MM.1S (cell line): ENCODE measurements at regions not wholly inside any gene's neighbourhood (a gene's known extent, or its start where the extent isn't known, plus 50 kb on each side); places are given as distances from the start of the nearest gene placed in this dataset.

Source experiments
- DNase-seq: peaks from one replicate; pipeline ENCODE4 v3.0.0-alpha.2; 2015
- H2AFZ ChIP-seq: fragments of 300-600 bp; sonication (generic); 2 replicates; pipeline ENCODE4 v1.6.0; 2016; ENCODE audit warnings: antibody characterized with exemption, low read length
- H3F3A ChIP-seq: fragments of 300-600 bp; sonication (generic); 2 replicates; pipeline ENCODE4 v1.6.1; 2016; ENCODE audit warnings: mild to moderate bottlenecking, antibody characterized with exemption, low read length, moderate library complexity, mixed read lengths; ENCODE audit not compliant: insufficient read depth
- H3K27ac ChIP-seq: fragments of 300-600 bp; sonication (generic); 2 replicates; pipeline ENCODE4 v1.5.1; 2016; ENCODE audit warnings: mild to moderate bottlenecking, low read length
- H3K27me3 ChIP-seq: fragments of 300-600 bp; sonication (generic); replicated peaks from 2 replicates; pipeline ENCODE4 v1.6.0; 2016; ENCODE audit warnings: low read length; ENCODE audit not compliant: insufficient read depth
- H3K36me3 ChIP-seq: fragments of 300-600 bp; sonication (generic); replicated peaks from 2 replicates; pipeline ENCODE4 v1.6.1; 2016; ENCODE audit warnings: mild to moderate bottlenecking, low read length, mixed read lengths; ENCODE audit not compliant: insufficient read depth
- H3K4me1 ChIP-seq: fragments of 300-600 bp; sonication (generic); 2 replicates; pipeline ENCODE4 v1.6.1; 2016; ENCODE audit warnings: low read length, mixed read lengths
- H3K4me2 ChIP-seq: fragments of 300-600 bp; sonication (generic); 2 replicates; pipeline ENCODE4 v1.6.0; 2016; ENCODE audit warnings: low read depth, low read length
- H3K4me3 ChIP-seq: fragments of 300-600 bp; sonication (generic); 2 replicates; pipeline ENCODE4 v1.5.1; 2016; ENCODE audit warnings: low read length, mixed read lengths
- H3K79me2 ChIP-seq: fragments of 300-600 bp; sonication (generic); 2 replicates; pipeline ENCODE4 v1.6.1; 2016; ENCODE audit warnings: mixed run types, low read length, mixed read lengths
- H3K9ac ChIP-seq: fragments of 300-600 bp; sonication (generic); 2 replicates; pipeline ENCODE4 v1.6.1; 2016; ENCODE audit warnings: low read length, mixed read lengths
- H3K9me2 ChIP-seq: fragments of 300-600 bp; sonication (generic); replicated peaks from 2 replicates; pipeline ENCODE4 v1.6.1; 2016; ENCODE audit warnings: mild to moderate bottlenecking, low read length, mixed read lengths; ENCODE audit not compliant: insufficient read depth
- H3K9me3 ChIP-seq: fragments of 300-600 bp; sonication (generic); replicated peaks from 2 replicates; pipeline ENCODE4 v1.6.1; 2016; ENCODE audit warnings: mild to moderate bottlenecking, low read length, mixed read lengths; ENCODE audit not compliant: insufficient read depth
- H4K20me1 ChIP-seq: fragments of 300-600 bp; sonication (generic); 2 replicates; pipeline ENCODE4 v1.6.1; 2016; ENCODE audit warnings: mild to moderate bottlenecking, low read length, moderate library complexity, mixed read lengths; ENCODE audit not compliant: insufficient read depth
- EZH2 ChIP-seq: fragments of 300-600 bp; sonication (generic); optimal IDR thresholded peaks from 2 replicates; pipeline ENCODE3; 2017; ENCODE audit warnings: low read depth, mild to moderate bottlenecking, antibody characterized with exemption, low read length, mixed read lengths
- EZH2phosphoT487 ChIP-seq: fragments of 300-600 bp; sonication (generic); IDR thresholded peaks from 2 replicates; pipeline ENCODE4 v1.6.1; 2018; ENCODE audit warnings: antibody characterized with exemption, low read length
- TF ChIP-seq, protein P1 (sequence below): fragments of 300-600 bp; sonication (generic); IDR thresholded peaks from 2 replicates; pipeline ENCODE4 v1.5.1; 2016; ENCODE audit warnings: antibody characterized with exemption, low read length, mixed read lengths

- Histone ChIP-seq H3K27me3 (no peaks in the 10 kb centered on the region), H3K9me3 (no peaks in the 10 kb centered on the region), H4K20me1 (no peaks in the 10 kb centered on the region), H2AFZ (no peak overlapping the region), H3K4me2 (no peak overlapping the region), H3K79me2 (no peaks in the 10 kb centered on the region), H3K9me2 (no peaks in the 10 kb centered on the region), H3K36me3 (no peaks in the 10 kb centered on the region), H3K27ac (no peak overlapping the region), H3K9ac (no peak overlapping the region), H3K4me1 (no peaks in the 10 kb centered on the region), H3F3A (no peaks in the 10 kb centered on the region), H3K4me3 (no peak overlapping the region)
- DNase-seq: no peak
- TF ChIP-seq EZH2phosphoT487: no peak
- TF ChIP-seq, protein P1, sequence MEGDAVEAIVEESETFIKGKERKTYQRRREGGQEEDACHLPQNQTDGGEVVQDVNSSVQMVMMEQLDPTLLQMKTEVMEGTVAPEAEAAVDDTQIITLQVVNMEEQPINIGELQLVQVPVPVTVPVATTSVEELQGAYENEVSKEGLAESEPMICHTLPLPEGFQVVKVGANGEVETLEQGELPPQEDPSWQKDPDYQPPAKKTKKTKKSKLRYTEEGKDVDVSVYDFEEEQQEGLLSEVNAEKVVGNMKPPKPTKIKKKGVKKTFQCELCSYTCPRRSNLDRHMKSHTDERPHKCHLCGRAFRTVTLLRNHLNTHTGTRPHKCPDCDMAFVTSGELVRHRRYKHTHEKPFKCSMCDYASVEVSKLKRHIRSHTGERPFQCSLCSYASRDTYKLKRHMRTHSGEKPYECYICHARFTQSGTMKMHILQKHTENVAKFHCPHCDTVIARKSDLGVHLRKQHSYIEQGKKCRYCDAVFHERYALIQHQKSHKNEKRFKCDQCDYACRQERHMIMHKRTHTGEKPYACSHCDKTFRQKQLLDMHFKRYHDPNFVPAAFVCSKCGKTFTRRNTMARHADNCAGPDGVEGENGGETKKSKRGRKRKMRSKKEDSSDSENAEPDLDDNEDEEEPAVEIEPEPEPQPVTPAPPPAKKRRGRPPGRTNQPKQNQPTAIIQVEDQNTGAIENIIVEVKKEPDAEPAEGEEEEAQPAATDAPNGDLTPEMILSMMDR: no peak
- no peak for TF ChIP-seq EZH2
Measured at GRCh38 chr20:19838468-19838867, 80.4 kb downstream of the RIN2 start.

DNA sequence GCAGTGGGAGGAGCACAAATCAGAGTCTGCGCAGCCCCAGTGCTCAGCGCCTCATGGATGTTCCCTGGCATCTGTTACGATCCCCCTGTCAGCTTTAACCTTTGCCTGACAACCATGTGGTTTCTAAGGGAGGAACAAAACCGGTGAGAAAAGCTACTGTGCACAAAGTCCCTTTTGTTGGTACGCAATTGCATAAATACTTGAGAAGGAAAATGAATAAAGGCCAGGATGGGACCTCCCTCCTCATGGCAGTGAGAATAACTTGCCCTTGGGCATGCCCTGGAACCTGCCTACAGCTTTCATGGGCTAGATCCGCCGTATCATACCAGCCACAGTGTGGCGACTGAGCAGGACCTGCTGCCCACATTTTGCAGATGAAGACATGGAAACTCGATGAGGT is 81.0 kb downstream of the RIN2 start:
- no peaks in the 10 kb centered on the region for H3K79me2 ChIP-seq
- no peak overlapping the region for H3K27ac ChIP-seq

DNA sequence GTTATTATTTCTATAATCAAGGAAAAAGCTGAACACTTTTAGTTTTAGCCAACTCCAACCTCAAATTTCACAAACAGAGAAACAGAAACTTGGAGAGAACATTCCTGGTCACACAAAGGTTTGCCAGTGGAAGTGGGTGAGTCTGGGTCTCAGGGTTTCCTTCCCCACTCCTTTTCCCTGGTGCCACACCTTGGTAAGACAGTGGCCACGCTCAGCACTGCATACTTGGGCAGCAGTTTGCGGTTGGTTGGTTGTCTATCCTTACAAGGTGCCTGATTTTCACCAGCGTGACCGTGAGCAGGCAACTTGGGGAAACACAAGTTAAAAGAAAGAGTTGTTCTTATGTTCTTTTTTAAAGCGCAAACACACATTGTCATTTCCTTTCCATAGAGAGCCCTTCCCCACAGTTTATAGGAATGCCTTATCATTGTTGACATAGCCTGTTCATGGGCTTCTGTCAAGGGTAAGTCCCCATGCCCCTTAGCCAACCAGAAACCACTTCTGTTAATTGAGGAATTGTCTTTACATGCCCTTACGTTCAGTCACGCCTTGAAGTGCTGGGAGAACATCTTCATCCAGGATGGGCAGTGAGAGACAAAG is 82.2 kb downstream of the RIN2 start:
- no peaks in the 10 kb centered on the region for H3K36me3 ChIP-seq
- no peaks in the 10 kb centered on the region for H3F3A ChIP-seq
- H3K27me3 ChIP-seq: no peaks in the 10 kb centered on the region

More for the DNA sequence above, 81.0 kb downstream of the RIN2 start:
- no peaks in the 10 kb centered on the region for H3K4me1 ChIP-seq
- H3K4me2 ChIP-seq: no peak overlapping the region
- H4K20me1 ChIP-seq: no peaks in the 10 kb centered on the region
- H2AFZ ChIP-seq: no peak overlapping the region
- no peak overlapping the region for H3K9ac ChIP-seq
- no peaks in the 10 kb centered on the region for H3K9me3 ChIP-seq
- no peak for DNase-seq
- H3F3A ChIP-seq: no peaks in the 10 kb centered on the region
- no peaks in the 10 kb centered on the region for H3K27me3 ChIP-seq
- H3K4me3 ChIP-seq: no peak overlapping the region
- TF ChIP-seq EZH2 (no peak), EZH2phosphoT487 (no peak)
- TF ChIP-seq, protein P1: no peak
- no peaks in the 10 kb centered on the region for H3K9me2 ChIP-seq
- no peaks in the 10 kb centered on the region for H3K36me3 ChIP-seq

More for the DNA sequence above, 82.2 kb downstream of the RIN2 start:
- Histone ChIP-seq H2AFZ (no peak overlapping the region), H3K9me2 (no peaks in the 10 kb centered on the region), H4K20me1 (no peaks in the 10 kb centered on the region), H3K27ac (no peak overlapping the region), H3K9me3 (no peaks in the 10 kb centered on the region), H3K4me3 (no peak overlapping the region), H3K79me2 (no peaks in the 10 kb centered on the region), H3K9ac (no peak overlapping the region), H3K4me1 (no peaks in the 10 kb centered on the region), H3K4me2 (no peak overlapping the region)
- TF ChIP-seq EZH2 (no peak), EZH2phosphoT487 (no peak)
- TF ChIP-seq, protein P1: no peak
- DNase-seq: no peak
